H1 (cell line): ENCODE measurements at regions not wholly inside any gene's neighbourhood (a gene's known extent, or its start where the extent isn't known, plus 50 kb on each side); places are given as distances from the start of the nearest gene placed in this dataset.

Source experiments
- ASH2L ChIP-seq: fragments of 200-600, 300-600 bp; sonication (generic); IDR thresholded peaks from one replicate; pipeline ENCODE4 v1.7.1; 2017; ENCODE audit warnings: low read length
- BRCA1 ChIP-seq: IDR thresholded peaks from 2 replicates; pipeline ENCODE4 v1.6.1; 2012; ENCODE audit warnings: low read depth, low read length, improper control_type of control experiment
- E2F6 ChIP-seq: IDR thresholded peaks from 2 replicates; pipeline ENCODE4 v1.6.1; 2012; ENCODE audit warnings: inconsistent platforms
- NRF1 ChIP-seq: IDR thresholded peaks from 2 replicates; pipeline ENCODE4 v1.6.1; 2011; ENCODE audit warnings: mild to moderate bottlenecking, low read depth, low read length, improper control_type of control experiment
- SUZ12 ChIP-seq: fragments of 200-600 bp; sonication (generic); IDR thresholded peaks from 2 replicates; pipeline ENCODE4 v1.6.1; 2012; ENCODE audit warnings: mild to moderate bottlenecking, inconsistent platforms, low read length, moderate library complexity, mixed read lengths
- TEAD4 ChIP-seq: IDR thresholded peaks from 2 replicates; pipeline ENCODE4 v1.6.1; 2012; ENCODE audit warnings: low read depth, low read length, inconsistent platforms, mixed read lengths

- TF ChIP-seq SUZ12 (no peak), BRCA1 (no peak), NRF1 (no peak), E2F6 (no peak), TEAD4 (no peak), ASH2L (no peak)
Observed at GRCh38 chr7:131787101-131787500, 230.7 kb upstream of the PODXL start (continued).
